ACC112 (cell line): ENCODE measurements at regions not wholly inside any gene's neighbourhood (a gene's known extent, or its start where the extent isn't known, plus 50 kb on each side); places are given as distances from the start of the nearest gene placed in this dataset.

Experiments
- H2AFZ ChIP-seq: fragments of 200-600 bp; sonication (generic); one replicate; pipeline ENCODE4 v1.6.0; 2017; ENCODE audit warnings: antibody characterized with exemption, low read length; ENCODE audit not compliant: unreplicated experiment
- H3K27ac ChIP-seq: fragments of 200-600 bp; sonication (generic); 2 replicates; pipeline ENCODE4 v1.5.1; 2014; ENCODE audit warnings: low read depth, mild to moderate bottlenecking, antibody characterized with exemption, low read length, moderate library complexity
- H3K27me3 ChIP-seq: fragments of 200-600 bp; sonication (generic); 2 replicates; pipeline ENCODE4 v1.6.1; 2014; ENCODE audit warnings: mild to moderate bottlenecking, antibody characterized with exemption, low read length, moderate library complexity, mixed read lengths; ENCODE audit not compliant: insufficient read depth
- H3K36me3 ChIP-seq: fragments of 200-600 bp; sonication (generic); 2 replicates; pipeline ENCODE4 v1.6.1; 2016; ENCODE audit warnings: mild to moderate bottlenecking, antibody characterized with exemption, low read length, moderate library complexity, mixed read lengths; ENCODE audit not compliant: insufficient read depth
- H3K4me1 ChIP-seq: fragments of 200-600 bp; sonication (generic); one replicate; pipeline ENCODE4 v1.6.1; 2016; ENCODE audit warnings: low read length, mixed read lengths; ENCODE audit not compliant: insufficient read depth, unreplicated experiment, control insufficient read depth
- H3K4me3 ChIP-seq: fragments of 200-600 bp; sonication (generic); 2 replicates; pipeline ENCODE4 v1.5.1; 2014; ENCODE audit warnings: mild to moderate bottlenecking, low read depth, low read length
- H3K79me2 ChIP-seq: fragments of 200-600 bp; sonication (generic); one replicate; pipeline ENCODE4 v1.6.0; 2016; ENCODE audit warnings: low read length; ENCODE audit not compliant: control insufficient read depth, unreplicated experiment, insufficient read depth

GRCh38 chr4:36704289-36704688 is 422.9 kb downstream of the DTHD1 start:
- Histone ChIP-seq H3K27me3 (no peaks in the 10 kb centered on the region), H3K27ac (no peak overlapping the region), H3K4me1 (no peaks in the 10 kb centered on the region), H2AFZ (no peak overlapping the region), H3K79me2 (no peaks in the 10 kb centered on the region), H3K36me3 (no peaks in the 10 kb centered on the region), H3K4me3 (no peak overlapping the region)

- Histone ChIP-seq H3K36me3 (no peaks in the 10 kb centered on the region), H3K4me3 (no peak overlapping the region), H3K79me2 (no peaks in the 10 kb centered on the region), H3K27me3 (no peaks in the 10 kb centered on the region), H2AFZ (no peak overlapping the region), H3K4me1 (no peaks in the 10 kb centered on the region), H3K27ac (no peak overlapping the region)
Observed at GRCh38 chr4:36709991-36710390, 428.6 kb downstream of the DTHD1 start.

- H3K4me1 ChIP-seq: no peaks in the 10 kb centered on the region
- no peaks in the 10 kb centered on the region for H3K79me2 ChIP-seq
- H3K36me3 ChIP-seq: no peaks in the 10 kb centered on the region
- H3K4me3 ChIP-seq: no peak overlapping the region
- no peak overlapping the region for H3K27ac ChIP-seq
- H2AFZ ChIP-seq: no peak overlapping the region
- no peaks in the 10 kb centered on the region for H3K27me3 ChIP-seq
Observed at GRCh38 chr4:36712013-36712412, 430.6 kb downstream of the DTHD1 start.

GRCh38 chr4:36716874-36717273 is 435.5 kb downstream of the DTHD1 start:
- Histone ChIP-seq H3K27ac (no peak overlapping the region), H3K4me3 (no peak overlapping the region), H2AFZ (no peak overlapping the region), H3K79me2 (no peaks in the 10 kb centered on the region), H3K36me3 (no peaks in the 10 kb centered on the region), H3K27me3 (no peaks in the 10 kb centered on the region), H3K4me1 (no peaks in the 10 kb centered on the region)

GRCh38 chr4:36719425-36719824 is 438.0 kb downstream of the DTHD1 start:
- Histone ChIP-seq H3K36me3 (no peaks in the 10 kb centered on the region), H3K27me3 (no peaks in the 10 kb centered on the region), H3K4me3 (no peak overlapping the region), H3K79me2 (no peaks in the 10 kb centered on the region), H3K27ac (no peak overlapping the region), H3K4me1 (no peaks in the 10 kb centered on the region), H2AFZ (no peak overlapping the region)

GRCh38 chr4:36722986-36723385 is 441.6 kb downstream of the DTHD1 start:
- H2AFZ ChIP-seq: no peak overlapping the region
- H3K4me3 ChIP-seq: no peak overlapping the region
- no peaks in the 10 kb centered on the region for H3K4me1 ChIP-seq
- H3K27ac ChIP-seq: no peak overlapping the region
- H3K27me3 ChIP-seq: no peaks in the 10 kb centered on the region
- H3K79me2 ChIP-seq: no peaks in the 10 kb centered on the region
- H3K36me3 ChIP-seq: no peaks in the 10 kb centered on the region

- H3K36me3 ChIP-seq: no peaks in the 10 kb centered on the region
- no peaks in the 10 kb centered on the region for H3K79me2 ChIP-seq
- H2AFZ ChIP-seq: no peak overlapping the region
- no peaks in the 10 kb centered on the region for H3K4me1 ChIP-seq
- no peaks in the 10 kb centered on the region for H3K27me3 ChIP-seq
- no peak overlapping the region for H3K27ac ChIP-seq
- no peak overlapping the region for H3K4me3 ChIP-seq
Observed at GRCh38 chr4:36734334-36734733, 452.9 kb downstream of the DTHD1 start.

GRCh38 chr4:36737691-36738090 is 456.3 kb downstream of the DTHD1 start:
- Histone ChIP-seq H3K4me1 (no peaks in the 10 kb centered on the region), H3K27me3 (no peaks in the 10 kb centered on the region), H3K4me3 (no peak overlapping the region), H2AFZ (no peak overlapping the region), H3K36me3 (no peaks in the 10 kb centered on the region), H3K27ac (no peak overlapping the region), H3K79me2 (no peaks in the 10 kb centered on the region)

GRCh38 chr4:36740796-36741310 is 459.4 kb downstream of the DTHD1 start:
- Histone ChIP-seq H3K4me1 (no peaks in the 10 kb centered on the region), H3K27me3 (no peaks in the 10 kb centered on the region), H2AFZ (no peak overlapping the region), H3K79me2 (no peaks in the 10 kb centered on the region), H3K27ac (no peak overlapping the region), H3K4me3 (no peak overlapping the region), H3K36me3 (no peaks in the 10 kb centered on the region)

- no peak overlapping the region for H3K27ac ChIP-seq
- H2AFZ ChIP-seq: no peak overlapping the region
- no peaks in the 10 kb centered on the region for H3K79me2 ChIP-seq
- H3K4me1 ChIP-seq: no peaks in the 10 kb centered on the region
- H3K36me3 ChIP-seq: no peaks in the 10 kb centered on the region
- H3K27me3 ChIP-seq: no peaks in the 10 kb centered on the region
- no peak overlapping the region for H3K4me3 ChIP-seq
Observed at GRCh38 chr4:36747277-36748129, 466.1 kb downstream of the DTHD1 start.

- Histone ChIP-seq H3K4me1 (no peaks in the 10 kb centered on the region), H2AFZ (no peak overlapping the region), H3K27ac (no peak overlapping the region), H3K4me3 (no peak overlapping the region), H3K27me3 (no peaks in the 10 kb centered on the region), H3K36me3 (no peaks in the 10 kb centered on the region), H3K79me2 (no peaks in the 10 kb centered on the region)
Observed at GRCh38 chr4:36753048-36753447, 471.6 kb downstream of the DTHD1 start.
